OCI-M2 (cell line): ENCODE measurements at regions not wholly inside any gene's neighbourhood (a gene's known extent, or its start where the extent isn't known, plus 50 kb on each side); places are given as distances from the start of the nearest gene placed in this dataset.

Experiments
- DNase-seq: peaks from one replicate; lab custom pipeline; 2025; ENCODE audit not compliant: unreplicated experiment; lab: John Stamatoyannopoulos, UW

- no peak for DNase-seq
These were observed 53.8 kb upstream of the FTMT start for GRCh38 chr5:121797681-121798518.
